Dedifferentiated amniotic fluid mesenchymal stem cell (primary cell): ENCODE measurements at regions not wholly inside any gene's neighbourhood (a gene's known extent, or its start where the extent isn't known, plus 50 kb on each side); places are given as distances from the start of the nearest gene placed in this dataset.
"Not testable (repeated sequence)": the region's sequence is repeated elsewhere in the genome, so short reads cannot be mapped to it uniquely, and the experiment has no call there.

ENCODE experiments used
- DNase-seq: peaks from one replicate; pipeline ENCODE4 v3.0.0-alpha.2; 2016; ENCODE audit errors: extremely low spot score

DNA sequence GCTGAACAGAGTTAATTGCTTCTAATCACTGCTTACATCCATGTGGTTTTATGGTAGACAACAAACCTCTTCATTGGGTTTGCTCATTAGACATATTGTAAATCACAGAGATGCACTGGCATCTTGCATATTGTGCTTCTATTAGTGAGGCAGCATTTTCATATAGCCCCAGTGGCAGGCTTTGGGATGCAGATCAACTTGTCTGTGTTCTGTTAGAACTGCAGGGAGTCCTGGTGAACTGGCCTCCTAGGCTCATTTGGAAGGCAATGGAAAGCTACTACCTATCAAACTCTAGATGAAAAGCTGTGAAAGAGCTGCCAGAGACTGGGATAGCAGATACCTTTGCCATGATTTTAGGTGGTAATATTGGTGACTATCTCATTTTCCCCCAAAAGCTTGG lies 108.8 kb downstream of the NAA11 start:
- no peak for DNase-seq

DNA sequence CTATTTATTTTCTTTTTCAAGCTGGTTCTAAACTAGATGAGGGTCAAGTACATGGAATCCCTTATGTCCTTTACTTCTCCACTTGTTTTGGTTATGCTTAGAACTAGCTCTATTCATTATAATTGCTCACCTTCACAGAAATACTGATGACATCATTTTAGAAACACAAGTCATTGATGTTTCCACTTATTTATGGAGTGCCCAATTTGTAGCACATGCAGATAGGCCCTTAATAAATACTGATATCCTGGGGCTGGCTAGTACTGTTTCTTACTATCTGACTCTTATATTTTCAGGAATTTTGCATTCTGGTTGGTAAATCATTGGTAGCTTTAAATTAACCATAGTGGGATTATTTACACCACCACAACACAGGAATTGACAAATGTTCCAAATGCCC lies 112.2 kb downstream of the NAA11 start:
- no peak for DNase-seq

DNA sequence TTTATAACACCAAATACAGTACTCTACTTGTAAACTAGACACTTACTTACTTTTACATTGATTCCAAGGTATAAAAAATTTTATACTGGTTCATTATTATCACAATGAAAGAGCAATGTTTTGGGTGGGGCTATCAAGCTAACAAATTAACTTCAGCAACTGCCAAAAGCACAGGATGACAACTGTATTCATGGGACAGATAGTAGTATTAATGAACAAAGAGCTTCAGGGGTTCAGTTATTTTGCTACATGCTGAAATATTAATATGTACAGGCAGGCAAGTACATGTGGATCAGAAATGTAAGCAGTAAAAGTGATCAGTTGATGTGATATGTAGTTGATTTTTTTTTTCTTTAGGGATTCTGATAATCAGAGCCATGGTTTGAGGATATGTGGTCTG lies 112.9 kb downstream of the NAA11 start:
- no peak for DNase-seq

DNA sequence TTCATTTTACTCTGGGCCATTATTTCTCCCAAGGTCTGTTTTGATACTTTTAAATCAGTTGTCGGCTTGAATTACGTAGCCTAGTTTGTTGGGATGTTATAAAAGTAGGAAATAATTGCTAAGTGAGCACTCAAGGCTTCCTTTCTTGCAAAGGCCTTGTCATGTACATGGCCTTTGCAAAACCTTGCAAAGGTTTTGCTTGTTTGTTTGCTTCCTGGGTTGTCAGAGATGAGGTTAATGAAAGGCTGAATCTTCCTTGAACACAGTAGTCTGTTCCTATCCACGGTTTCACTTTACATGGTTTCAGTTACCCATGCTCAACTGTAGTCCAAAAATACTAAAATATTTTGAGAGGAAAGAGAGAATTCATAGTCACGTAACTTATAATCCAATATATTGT lies 113.5 kb downstream of the NAA11 start:
- DNase-seq, result no peak

DNA sequence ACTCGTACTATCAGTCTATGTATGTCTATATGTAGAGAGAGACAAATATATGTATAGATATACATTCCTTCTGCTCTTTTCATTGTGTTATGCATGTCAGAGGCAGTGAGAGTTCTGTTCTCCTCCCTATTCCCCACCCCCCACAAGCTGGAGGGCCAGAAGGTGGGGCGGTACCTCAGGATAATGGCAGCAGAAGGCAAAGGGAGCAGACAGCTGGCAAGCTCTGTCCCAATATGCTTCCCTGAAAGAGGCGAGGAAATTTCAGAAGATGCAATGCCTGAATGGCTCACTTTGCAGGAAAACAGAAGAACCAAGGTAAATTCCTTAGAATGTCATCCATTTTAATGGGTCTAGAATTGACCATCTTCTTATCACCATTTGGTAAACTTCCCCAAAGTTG lies 114.4 kb downstream of the NAA11 start:
- DNase-seq, result no peak

DNA sequence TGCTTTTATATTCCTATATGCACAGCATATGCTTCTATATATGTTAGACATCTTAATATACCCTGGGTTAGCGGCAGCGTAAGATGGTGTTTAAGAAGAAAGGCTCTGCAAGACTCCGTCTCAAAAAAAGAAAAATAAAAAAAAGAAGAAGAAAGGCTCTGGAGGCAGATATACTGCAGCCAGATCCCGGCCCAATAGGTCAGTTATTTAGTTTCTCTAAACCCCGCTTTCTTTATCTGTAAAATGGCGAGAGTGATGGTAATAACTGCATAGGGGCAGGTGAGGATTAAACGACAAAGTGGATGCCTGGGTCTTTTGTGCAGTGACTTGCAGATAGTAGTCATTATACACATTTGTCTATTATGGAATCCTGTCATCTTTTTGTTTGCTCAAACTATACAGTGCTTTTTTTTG lies 115.2 kb downstream of the NAA11 start:
- DNase-seq, result no peak

DNA sequence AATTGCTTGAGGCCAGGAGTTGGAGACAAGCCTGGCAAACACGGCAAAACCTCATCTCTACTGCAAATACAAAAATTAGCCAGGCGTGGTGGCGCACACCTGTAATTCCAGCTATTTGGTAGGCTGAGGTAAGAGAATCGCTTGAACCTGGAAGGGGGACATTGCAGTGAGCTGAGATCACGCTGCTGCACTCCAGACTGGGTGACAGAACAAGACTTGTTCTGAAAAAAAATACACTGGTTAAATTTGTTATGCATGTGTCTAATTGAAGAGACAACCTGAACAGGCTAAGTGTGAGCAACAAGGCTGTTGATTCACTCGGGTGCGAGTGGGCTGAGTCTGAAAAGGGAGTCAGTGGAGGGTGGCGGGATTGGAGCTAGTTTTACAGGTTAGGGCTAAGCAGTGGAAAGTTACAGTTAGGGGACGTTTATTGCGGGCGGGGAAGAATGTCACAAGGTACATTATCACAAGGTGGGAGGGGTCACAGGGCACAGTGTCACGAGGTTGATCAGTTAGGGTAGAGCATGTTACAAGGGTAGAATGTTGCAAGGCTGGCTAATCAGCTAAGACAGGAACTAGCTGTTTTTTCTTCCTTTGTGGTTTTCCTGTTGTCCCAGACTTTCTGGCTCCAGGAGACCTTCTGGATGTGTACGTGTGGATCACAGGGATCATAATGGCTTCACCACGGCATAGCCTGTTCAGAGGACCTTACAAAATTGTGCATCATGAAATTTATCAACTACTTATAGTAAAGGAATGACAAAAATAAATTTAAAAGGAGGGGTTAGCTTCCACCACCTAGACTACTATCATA lies 115.8 kb downstream of the NAA11 start:
- DNase-seq, result no peak

DNA sequence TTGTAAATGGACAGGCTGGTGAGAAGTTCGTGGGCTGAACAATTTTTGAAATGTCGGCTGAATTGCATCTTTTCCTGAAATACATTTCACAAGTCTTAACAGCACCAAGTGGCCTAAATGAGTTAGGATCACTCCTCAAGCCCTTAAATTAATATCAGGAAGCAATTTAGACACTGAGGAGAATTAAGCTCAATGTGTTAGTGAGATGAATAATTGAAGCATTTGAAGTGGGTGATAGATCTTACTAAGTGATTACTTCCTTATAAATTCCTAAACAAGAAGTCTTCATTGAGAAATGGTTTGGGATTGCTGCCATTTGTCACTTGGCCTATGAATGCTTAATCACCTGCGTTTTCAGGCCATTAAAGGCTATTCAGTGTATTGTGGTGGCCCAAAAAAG lies 116.8 kb downstream of the NAA11 start:
- no peak for DNase-seq

DNA sequence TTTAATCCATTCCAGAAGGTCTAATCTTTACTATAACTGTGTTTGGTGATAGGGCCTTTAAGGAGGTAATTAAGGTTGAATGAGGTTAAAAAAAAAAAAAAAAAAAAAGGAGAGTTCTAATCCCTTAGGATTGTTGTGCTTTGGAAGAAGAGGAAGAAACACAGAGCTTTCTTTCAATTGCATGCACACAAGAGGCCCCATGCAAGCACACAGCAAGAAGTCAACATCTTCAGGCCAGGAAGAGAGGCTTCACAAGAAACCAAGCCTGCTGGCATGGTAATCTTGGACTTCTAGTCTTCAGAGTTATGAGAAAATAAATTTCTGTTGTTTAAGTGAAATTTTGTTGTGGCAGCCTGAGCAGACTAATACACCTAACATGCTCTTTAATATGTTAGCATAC lies 118.6 kb downstream of the NAA11 start:
- no peak for DNase-seq

DNA sequence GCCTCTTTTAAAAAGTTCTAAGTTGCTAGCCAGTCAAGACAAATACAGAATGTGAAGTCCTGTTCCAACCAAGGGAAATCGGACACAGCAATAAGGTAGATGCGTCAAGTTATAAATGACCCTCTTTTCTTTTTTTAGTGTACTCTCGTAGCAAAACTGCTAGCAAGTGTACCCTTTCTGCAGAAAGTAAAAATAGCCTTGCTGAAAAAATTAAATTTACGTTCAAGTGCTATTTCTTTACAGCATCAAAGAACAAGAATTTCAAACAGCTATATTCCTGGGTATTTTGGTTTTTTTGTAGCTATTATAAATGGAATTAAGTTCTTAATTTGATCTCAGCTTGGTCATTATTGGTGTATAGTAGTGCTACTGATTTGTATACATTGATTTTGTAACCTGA lies 119.2 kb downstream of the NAA11 start:
- DNase-seq, result no peak

DNA sequence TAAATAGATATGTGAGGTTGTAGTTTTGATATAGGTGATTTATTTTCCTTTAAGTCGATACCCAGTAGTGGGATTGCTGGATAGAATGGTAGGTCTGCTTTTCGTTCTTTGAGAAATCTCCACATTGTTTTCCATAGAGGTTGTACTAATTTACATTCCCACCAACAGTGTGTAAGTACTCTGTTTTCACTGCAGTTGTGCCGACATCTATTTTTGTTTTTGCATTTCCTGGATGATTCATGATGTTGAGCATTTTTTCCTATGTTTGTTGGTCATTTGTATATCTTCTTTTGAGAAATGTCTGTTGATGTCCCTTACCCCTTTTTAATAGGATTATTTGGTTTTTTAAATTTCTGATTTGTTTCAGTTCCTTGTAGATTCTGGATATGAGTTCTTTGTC lies 120.7 kb downstream of the NAA11 start:
- no peak for DNase-seq

DNA sequence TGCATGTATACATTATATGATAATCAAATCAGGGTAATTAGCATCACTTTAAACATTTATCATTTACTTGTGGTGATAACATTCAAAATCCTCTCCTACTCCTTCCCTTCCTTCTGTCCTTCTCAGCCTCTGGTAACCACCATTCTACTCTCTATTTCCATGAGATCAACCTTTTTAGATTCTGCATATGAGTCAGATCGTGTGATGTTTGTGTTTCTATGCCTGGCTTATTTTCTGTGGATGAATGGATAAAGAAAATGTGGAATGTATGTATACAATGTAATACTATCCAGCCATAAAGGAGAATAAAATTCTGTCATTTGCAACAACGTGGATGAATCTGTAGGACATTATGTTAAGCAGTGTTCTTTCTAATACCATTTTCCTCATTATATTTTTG lies 123.9 kb downstream of the NAA11 start:
- no peak for DNase-seq

DNA sequence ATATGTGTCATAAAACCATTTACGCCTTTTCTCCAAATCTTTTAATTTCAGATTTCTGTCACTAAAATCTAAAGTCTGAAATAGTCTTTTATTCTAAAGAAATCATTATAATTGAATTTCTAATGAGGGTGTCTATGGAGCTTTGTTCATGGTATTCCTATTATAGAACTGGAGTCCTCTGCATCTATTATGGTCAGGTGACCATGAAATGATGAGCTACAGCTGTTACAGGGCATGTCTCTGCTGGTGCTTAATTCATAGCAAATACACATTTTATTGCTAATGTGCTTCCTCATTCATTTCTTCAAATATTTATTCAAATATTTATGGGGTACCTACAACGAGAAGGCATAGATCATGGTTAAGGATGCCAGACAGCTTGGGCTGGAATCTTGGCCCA lies 126.1 kb downstream of the NAA11 start:
- DNase-seq, result no peak

DNA sequence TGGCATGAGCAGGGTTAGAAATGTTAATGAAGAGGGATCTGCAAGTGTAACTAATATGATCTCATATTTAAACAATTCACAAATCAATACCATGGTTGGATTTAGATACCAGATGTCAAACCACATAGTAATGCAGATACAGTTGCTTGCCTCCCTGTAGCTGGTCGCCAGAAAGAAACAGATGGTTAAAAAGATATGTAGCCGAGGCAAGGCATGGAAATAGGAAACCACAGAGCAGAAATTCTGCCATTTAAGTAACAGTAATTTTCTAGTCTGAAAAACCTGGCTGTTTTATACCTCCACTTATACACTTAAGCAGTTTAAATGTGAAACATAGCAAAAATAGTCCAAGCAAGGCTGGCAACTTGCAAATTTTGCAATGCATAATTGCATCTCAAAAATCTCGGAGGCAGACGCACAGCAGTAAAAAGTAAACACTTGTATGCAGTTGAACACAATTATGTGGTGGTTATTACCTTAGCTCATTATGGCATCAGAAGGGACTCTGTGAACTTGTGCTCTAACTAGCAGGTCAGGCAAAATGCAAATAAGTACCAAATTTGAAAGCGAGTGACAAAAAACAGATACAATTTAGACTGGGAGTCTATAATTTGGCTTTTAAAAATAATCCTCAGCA lies 126.8 kb downstream of the NAA11 start:
- no peak for DNase-seq

DNA sequence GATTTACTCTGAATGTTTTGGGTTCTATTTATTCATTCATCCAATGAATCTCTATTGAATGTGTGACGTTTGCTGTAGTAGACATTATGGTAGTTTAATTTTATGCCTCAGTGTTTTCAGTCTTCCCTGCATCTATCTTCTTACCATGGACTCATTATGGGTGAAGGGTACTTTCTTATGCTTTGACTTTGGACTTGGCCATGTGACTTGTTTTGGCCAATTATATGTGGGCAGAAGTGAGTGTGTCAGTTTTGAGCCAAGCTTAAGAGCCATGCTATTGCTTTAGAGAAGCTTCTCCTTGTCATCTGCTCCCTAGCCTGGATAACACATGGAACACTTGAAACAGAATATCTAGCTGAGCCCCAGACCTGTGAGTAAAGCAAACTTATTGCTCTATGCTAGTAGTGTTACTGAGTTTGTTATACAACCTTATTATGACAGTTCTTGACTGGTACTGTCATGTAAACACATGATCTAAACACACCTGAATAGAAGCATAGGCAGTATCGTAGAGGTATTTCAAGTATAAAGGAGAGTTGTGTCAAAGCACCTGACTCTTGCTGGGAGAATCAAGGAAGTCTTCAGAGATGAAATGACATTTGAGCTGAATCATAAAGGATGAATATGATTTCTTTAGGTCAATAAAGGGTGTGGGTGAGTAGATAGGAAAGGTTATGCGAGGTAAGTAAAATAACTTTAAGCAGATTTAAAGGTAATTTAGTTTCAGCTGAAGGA lies 128.4 kb downstream of the NAA11 start:
- DNase-seq, result no peak

DNA sequence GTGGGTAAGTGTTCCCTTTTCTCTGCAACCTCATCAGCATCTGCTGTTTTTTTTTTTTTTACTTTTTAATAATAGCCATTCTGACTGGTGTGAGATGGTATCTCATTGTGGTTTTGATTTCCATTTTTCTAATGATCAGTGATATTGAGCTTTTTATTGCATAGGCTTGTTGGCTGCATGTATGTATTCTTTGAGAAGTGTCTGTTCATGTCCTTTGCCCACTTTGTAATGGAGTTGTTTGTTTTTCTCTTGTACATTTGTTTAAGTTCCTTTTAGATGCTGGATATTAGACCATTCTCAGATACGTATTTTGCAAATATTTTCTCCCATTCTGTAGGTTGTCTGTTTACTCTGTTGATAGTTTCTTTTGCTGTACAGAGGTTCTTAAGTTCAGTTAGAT lies 134.6 kb downstream of the NAA11 start:
- not testable (repeated sequence) for DNase-seq

DNA sequence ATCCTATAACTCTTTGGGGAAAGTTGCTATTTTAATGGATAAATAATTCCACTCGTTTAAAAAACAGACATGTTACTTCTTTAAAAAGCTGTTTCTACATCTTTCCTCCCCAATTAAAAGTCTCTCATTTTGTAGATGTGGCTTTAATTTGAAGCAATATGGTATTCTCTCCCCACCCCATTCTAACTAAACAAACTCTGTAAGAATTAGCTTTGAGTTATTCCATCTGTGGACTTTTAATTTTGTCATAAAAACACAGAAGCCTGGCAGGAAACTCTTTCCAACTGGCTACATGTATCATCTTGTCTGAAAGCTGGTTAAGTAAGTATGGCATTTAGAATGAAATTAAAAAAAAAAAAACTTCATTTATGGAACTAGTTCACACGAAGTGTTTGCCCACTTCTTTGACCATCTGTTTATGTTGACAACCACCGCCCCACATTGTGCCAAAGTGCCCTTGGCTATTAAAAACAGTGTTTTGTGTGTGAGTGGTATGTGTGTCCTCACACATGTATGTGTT lies 140.3 kb downstream of the NAA11 start:
- DNase-seq, result no peak

DNA sequence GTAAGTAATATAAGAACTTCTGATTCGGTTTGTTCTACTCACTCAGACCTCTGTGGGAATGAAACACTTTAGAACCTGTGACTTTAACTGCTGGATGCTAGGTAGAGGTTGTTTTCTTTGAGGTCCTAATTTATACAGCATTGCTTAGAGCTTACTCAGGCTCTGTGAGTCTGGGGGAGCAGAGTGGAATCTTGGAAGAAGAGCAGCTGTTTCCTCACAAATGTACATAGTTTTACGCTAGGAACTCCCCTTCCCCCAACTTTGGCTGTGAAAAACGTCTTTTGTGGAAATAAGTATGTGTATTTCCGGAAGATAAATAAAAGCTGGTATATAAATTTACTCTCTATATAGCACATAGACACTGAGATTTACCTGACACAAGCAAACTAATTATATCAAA lies 141.4 kb downstream of the NAA11 start:
- no peak for DNase-seq

DNA sequence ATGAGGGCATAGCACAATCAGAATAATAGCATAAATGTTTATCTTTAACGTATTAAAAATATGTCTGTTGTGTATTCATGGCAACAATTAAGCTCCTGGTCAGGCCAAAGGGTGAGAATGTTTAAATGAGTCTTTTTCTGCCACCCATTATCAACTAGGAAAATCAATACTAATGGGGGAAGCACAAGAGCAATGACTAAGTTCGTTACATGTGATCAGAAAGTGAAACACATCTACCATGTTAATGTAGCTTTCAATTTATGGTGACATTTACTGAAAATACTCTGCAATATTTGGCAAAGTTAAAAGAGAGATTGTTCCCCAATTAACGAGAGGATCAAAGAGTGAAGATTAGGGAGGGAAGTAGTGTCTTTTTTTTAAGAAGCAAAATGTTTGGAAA lies 143.7 kb downstream of the NAA11 start:
- DNase-seq, result no peak

DNA sequence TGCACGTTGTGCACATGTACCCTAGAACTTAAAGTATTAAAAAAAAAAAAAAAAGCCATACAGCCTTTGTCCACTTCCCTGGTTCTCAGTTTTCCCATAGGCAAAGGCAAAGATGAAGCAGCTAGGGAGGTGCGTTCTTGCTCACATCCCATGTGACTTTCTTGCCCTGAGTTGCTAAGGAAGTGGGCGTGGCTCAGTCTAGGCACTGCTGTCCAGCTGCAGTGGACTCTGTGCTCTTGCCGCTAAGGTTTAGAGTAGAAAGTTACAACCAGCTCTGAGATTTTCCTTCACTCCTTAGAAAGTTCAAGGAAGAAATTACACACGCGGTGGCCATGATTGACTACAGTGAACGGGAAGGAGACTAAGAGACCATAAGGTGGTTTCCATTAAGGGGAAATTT lies 144.7 kb downstream of the NAA11 start:
- DNase-seq, result no peak

DNA sequence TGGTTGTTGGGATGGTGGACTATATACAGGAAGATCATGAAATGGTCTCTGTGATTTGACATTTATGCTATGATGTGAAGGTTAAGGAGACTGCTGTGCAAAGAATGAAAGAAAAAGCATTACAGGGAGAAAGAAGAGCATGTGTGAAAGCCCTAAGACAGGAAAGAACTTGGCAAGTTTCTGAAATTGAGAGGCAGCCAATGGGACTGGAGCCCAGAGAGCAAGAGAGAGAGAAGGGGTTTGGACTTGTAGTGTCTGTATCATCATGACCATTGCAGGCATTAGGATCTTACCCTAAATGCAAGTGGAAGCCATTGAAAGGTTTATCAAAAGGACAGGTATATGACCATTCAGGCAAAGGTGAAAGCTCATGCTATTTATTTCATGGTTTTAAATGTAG lies 147.1 kb downstream of the NAA11 start:
- DNase-seq, result no peak

DNA sequence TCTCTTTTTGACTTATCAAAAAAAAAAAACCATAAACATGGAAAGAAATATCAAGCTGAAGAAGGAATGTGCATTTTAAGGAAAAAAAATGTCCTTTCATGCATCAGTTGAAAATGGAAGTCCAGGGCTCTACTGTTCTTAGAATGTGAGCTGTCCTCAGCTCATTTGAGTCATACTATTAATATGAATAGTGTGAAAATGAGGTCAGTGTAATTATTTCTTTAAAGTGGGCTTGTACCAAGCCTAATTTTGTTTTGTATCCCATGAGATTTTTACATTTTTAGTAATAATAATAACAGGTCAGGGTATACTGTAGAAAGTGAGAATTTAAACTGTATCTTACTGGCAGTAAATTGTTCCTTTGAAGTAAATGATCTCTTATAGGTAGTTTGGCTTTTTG lies 148.5 kb downstream of the NAA11 start:
- DNase-seq, result no peak

DNA sequence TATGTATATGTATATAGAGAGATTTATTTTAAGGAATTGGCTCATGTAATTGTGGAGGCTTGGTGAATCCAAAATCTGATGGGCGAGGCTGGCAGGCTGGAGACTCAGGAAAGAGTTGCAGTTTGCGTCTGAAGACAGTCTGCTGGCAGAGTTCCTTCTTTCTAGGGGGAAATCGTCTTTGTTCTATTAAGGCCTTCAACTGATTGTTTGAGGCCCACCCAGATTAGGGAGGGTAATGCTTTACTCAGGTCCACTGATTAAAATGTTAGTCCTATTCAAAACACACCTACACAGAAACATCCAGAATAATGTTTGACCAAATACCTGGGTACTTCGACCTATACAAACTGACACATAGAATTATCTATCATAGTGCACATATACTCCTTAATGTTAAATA lies 149.5 kb downstream of the NAA11 start:
- no peak for DNase-seq
